ENCODE measurements at regions not wholly inside any gene's neighbourhood (a gene's known extent, or its start where the extent isn't known, plus 50 kb on each side); places are given as distances from the start of the nearest gene placed in this dataset.

- no peak for TF ChIP-seq RCOR1 (IDR thresholded peaks at IDR 0.05; ENCODE audit: low read depth, low read length)
- no peak for TF ChIP-seq HOXB13 (CRISPR knock-in tag; IDR thresholded peaks at IDR 0.05; ENCODE audit: low read depth)
- no peak for TF ChIP-seq JUNB (IDR thresholded peaks at IDR 0.05)
- TF ChIP-seq RNF2 (IDR thresholded peaks at IDR 0.05; ENCODE audit: borderline replicate concordance, low read depth), result no peak
- no peak for TF ChIP-seq ZSCAN20 (CRISPR knock-in tag; IDR thresholded peaks at IDR 0.05)
- TF ChIP-seq E2F6 (IDR thresholded peaks at IDR 0.05; ENCODE audit: borderline replicate concordance, low read depth), result no peak
- no peak for TF ChIP-seq ZNF302 (CRISPR knock-in tag; IDR thresholded peaks at IDR 0.05)
- Histone ChIP-seq H3K4me1 (no peaks in the 10 kb centered on the region), H3K27ac (no peak overlapping the region), H3K4me3 (no peak overlapping the region), H3K4me2 (no peak overlapping the region), H3K9me3 (no peaks in the 10 kb centered on the region)
- CTCF ChIA-PET, result no interaction called here
- DNase-seq (ENCODE audit: low read depth in 1 of 2, low spot score in 1 of 2), result no peak
- FAIRE-seq, result no peak
- 36% methylated on average over 6 of the region's 6 CpGs for WGBS (ENCODE audit: missing lambda C conversion rate)
- POLR2A ChIA-PET, result no interaction called here
- ATAC-seq, result no peak
Observed at GRCh38 chr15:31842532-31843195, 187.7 kb upstream of the CHRNA7 start.

DNA sequence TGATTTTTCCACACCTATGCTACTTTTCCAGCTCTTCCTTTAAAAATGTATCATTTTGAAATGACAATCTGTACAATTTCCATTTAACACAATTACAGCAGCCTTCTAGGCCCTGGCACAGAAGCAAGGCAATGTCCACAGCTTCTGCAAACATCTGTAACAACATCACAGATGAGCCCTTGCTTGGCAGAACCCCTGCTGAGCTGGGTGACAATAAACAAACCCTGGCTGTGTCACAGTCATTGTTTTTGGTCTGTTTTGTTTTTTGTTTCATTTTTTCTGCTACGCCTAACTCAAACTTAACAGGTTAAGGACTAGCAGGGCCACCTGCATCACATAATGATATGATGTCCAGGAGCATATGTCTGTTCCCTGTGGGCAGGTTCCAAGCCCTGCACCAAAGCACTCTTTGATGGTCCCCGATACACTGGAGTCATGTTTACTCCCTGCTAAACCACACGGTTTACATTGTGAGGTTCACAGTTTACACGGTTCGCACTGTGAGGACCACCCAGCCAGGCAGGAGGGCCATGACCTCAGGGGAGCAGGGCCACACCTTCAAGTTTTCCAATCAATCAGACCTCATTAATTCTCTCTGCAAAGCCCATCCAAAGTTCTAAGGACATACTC is 186.8 kb upstream of the CHRNA7 start:
- no peaks in the 10 kb centered on the region for H3K9me3 ChIP-seq
- TF ChIP-seq GATA3 (IDR thresholded peaks at IDR 0.05; ENCODE audit: borderline replicate concordance) (no peak), EHMT2 (IDR thresholded peaks at IDR 0.05; ENCODE audit: low read depth) (no peak), JUN (IDR thresholded peaks at IDR 0.05) (no peak), RCOR1 (IDR thresholded peaks at IDR 0.05; ENCODE audit: low read depth, low read length) (no peak), HMGXB4 (CRISPR knock-in tag; IDR thresholded peaks at IDR 0.05; ENCODE audit: borderline replicate concordance) (no peak), TFCP2L1 (CRISPR knock-in tag; IDR thresholded peaks at IDR 0.05) (no peak), POLR2A (IDR thresholded peaks at IDR 0.05; ENCODE audit: low read length) (no peak), SREBF2 (IDR thresholded peaks at IDR 0.05) (no peak), CTCF (IDR thresholded peaks at IDR 0.05) (no peak), MAFK (IDR thresholded peaks at IDR 0.05; ENCODE audit: partially characterized antibody) (no peak), CHD2 (IDR thresholded peaks at IDR 0.05; ENCODE audit: low read length, partially characterized antibody) (no peak), MYC (IDR thresholded peaks at IDR 0.05; ENCODE audit: borderline replicate concordance, low read length) (no peak), POLR2AphosphoS2 (conservative IDR thresholded peaks at IDR 0.05; ENCODE audit: low read length) (no peak), FOXS1 (CRISPR knock-in tag; IDR thresholded peaks at IDR 0.05) (no peak), HDAC2 (IDR thresholded peaks at IDR 0.05) (no peak), SMC3 (IDR thresholded peaks at IDR 0.05) (no peak), RFX5 (IDR thresholded peaks at IDR 0.05) (no peak), EHF (CRISPR knock-in tag; IDR thresholded peaks at IDR 0.05) (no peak), ZNF302 (CRISPR knock-in tag; IDR thresholded peaks at IDR 0.05) (no peak)
- TF ChIP-seq, protein P1, sequence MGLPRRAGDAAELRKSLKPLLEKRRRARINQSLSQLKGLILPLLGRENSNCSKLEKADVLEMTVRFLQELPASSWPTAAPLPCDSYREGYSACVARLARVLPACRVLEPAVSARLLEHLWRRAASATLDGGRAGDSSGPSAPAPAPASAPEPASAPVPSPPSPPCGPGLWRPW (IDR thresholded peaks at IDR 0.05), result no peak
- WGBS (ENCODE audit: missing lambda C conversion rate), result 55% methylated on average over 5 of the region's 5 CpGs
- ChIA-PET POLR2A (no interaction called here), CTCF (no interaction called here)
- H3K27ac ChIP-seq, result no peak overlapping the region
- DNase-seq (ENCODE audit: low read depth in 1 of 2, low spot score in 1 of 2), result no peak
- ATAC-seq, result no peak
- no peak for FAIRE-seq
- H3K4me2 ChIP-seq, result no peak overlapping the region
- H3K4me1 ChIP-seq, result no peaks in the 10 kb centered on the region
- no peak overlapping the region for H3K4me3 ChIP-seq

All from A549 (cell line).